HL-60 (cell line): ENCODE measurements at regions not wholly inside any gene's neighbourhood (a gene's known extent, or its start where the extent isn't known, plus 50 kb on each side); places are given as distances from the start of the nearest gene placed in this dataset.

Experiments used
- DNase-seq, 2 experiments: peaks; one replicate each; pipeline ENCODE4 v3.0.0-alpha.2; 2010 to 2020; ENCODE audit warnings: low read depth in 1 of 2, low spot score in 1 of 2
- H3K27ac ChIP-seq: fragments of 250-450 bp; sonication (Bioruptor Pico); replicated peaks from 2 replicates; pipeline ENCODE4 v1.5.1; 2020; ENCODE audit warnings: mild to moderate bottlenecking, moderate library complexity
- H3K27me3 ChIP-seq: fragments of 250-450 bp; sonication (Bioruptor Pico); 2 replicates; pipeline ENCODE4 v1.5.1; 2021; ENCODE audit warnings: mild to moderate bottlenecking, moderate library complexity; ENCODE audit not compliant: insufficient read depth, poor library complexity, severe bottlenecking
- H3K4me3 ChIP-seq: replicated peaks from 2 replicates; pipeline ENCODE4 v1.5.1; 2011; ENCODE audit warnings: mild to moderate bottlenecking, control low read depth, low read length; ENCODE audit not compliant: insufficient read depth
- CTCF ChIP-seq: IDR thresholded peaks from one replicate; pipeline ENCODE4 v1.5.1; 2011; ENCODE audit warnings: low read length, control low read depth, inconsistent platforms; ENCODE audit not compliant: insufficient read depth
- GABPA ChIP-seq: IDR thresholded peaks from 2 replicates; pipeline ENCODE4 v1.6.1; 2012; ENCODE audit warnings: low read depth
- POLR2AphosphoS5 ChIP-seq: IDR thresholded peaks from 2 replicates; pipeline ENCODE4 v1.6.1; 2012; ENCODE audit warnings: low read depth
- REST ChIP-seq: IDR thresholded peaks from 2 replicates; pipeline ENCODE4 v1.6.1; 2012; ENCODE audit warnings: low read depth; ENCODE audit not compliant: insufficient replicate concordance
- SPI1 ChIP-seq: IDR thresholded peaks from 2 replicates; pipeline ENCODE4 v1.6.1; 2012; ENCODE audit warnings: low read depth, mild to moderate bottlenecking, borderline replicate concordance

- DNase-seq = no peak
- Histone ChIP-seq H3K4me3 (no peak overlapping the region), H3K27me3 (peaks cover 20% of the 10 kb centered on the region), H3K27ac (no peak overlapping the region)
- TF ChIP-seq GABPA (no peak), SPI1 (no peak), REST (no peak), CTCF (no peak)
These were observed 83.2 kb downstream of the NR2F2 start for GRCh38 chr15:96413657-96414056.

GRCh38 chr15:96414875-96415274, 84.4 kb downstream of the NR2F2 start:
- Histone ChIP-seq H3K27me3 (peaks cover 16% of the 10 kb centered on the region), H3K4me3 (no peak overlapping the region), H3K27ac (no peak overlapping the region)
- TF ChIP-seq REST = no peak
- TF ChIP-seq SPI1 = no peak
- no peak for DNase-seq

GRCh38 chr15:96415513-96416217, 85.2 kb downstream of the NR2F2 start:
- no peak overlapping the region for H3K27ac ChIP-seq
- H3K4me3 ChIP-seq = no peak overlapping the region
- DNase-seq = no peak
- peaks cover 10% of the 10 kb centered on the region for H3K27me3 ChIP-seq
- no peak for TF ChIP-seq CTCF
- TF ChIP-seq GABPA = no peak
- TF ChIP-seq POLR2AphosphoS5 = no peak
- TF ChIP-seq SPI1 = no peak
- no peak for TF ChIP-seq REST
